ENCODE measurements at regions not wholly inside any gene's neighbourhood (a gene's known extent, or its start where the extent isn't known, plus 50 kb on each side); places are given as distances from the start of the nearest gene placed in this dataset.

- Mint-ChIP-seq H3K27me3 (peaks cover 2% of the 10 kb centered on the region), H3K9me3 (ENCODE audit: low read depth) (no peaks in the 10 kb centered on the region), H3K4me1 (peaks cover 10% of the 10 kb centered on the region), H3K36me3 (ENCODE audit: low read depth) (peaks cover 4% of the 10 kb centered on the region), H3K4me3 (no peak overlapping the region), H3K27ac (no peak overlapping the region)
- POLR2A ChIA-PET: no interaction called here
- CTCF ChIA-PET: interaction anchor here (1.1 kb wide), 1 partner anchor 10 kb away, joined by 4 read pairs; no protein-coding TSS in a partner anchor
- ATAC-seq (no peak), DNase-seq (no peak)
- intact Hi-C loops (cut with DNase I, micrococcal nuclease): no loop called here
Observed at GRCh38 chr6:151729829-151730495, 77.5 kb upstream of the ESR1 start.

GRCh38 chr6:151730496-151730870, 77.0 kb upstream of the ESR1 start:
- H3K4me3 Mint-ChIP-seq: no peak overlapping the region
- intact Hi-C loops (cut with DNase I, micrococcal nuclease): no loop called here
- CTCF ChIA-PET: no interaction called here

GRCh38 chr6:151731313-151731712, 76.2 kb upstream of the ESR1 start:
- ATAC-seq: no peak
- DNase-seq: no peak
- Mint-ChIP-seq H3K4me1 (peaks cover 4% of the 10 kb centered on the region), H3K4me3 (no peak overlapping the region), H3K36me3 (ENCODE audit: low read depth) (peaks cover 4% of the 10 kb centered on the region), H3K27me3 (no peaks in the 10 kb centered on the region), H3K9me3 (ENCODE audit: low read depth) (no peaks in the 10 kb centered on the region), H3K27ac (no peak overlapping the region)
- CTCF ChIA-PET: no interaction called here
- POLR2A ChIA-PET: no interaction called here
- intact Hi-C loops (cut with DNase I, micrococcal nuclease): no loop called here

More at GRCh38 chr6:151730496-151730870, 77.0 kb upstream of the ESR1 start:
- Mint-ChIP-seq H3K4me1 (peaks cover 8% of the 10 kb centered on the region), H3K9me3 (ENCODE audit: low read depth) (no peaks in the 10 kb centered on the region), H3K27me3 (peaks cover under 1% of the 10 kb centered on the region), H3K27ac (no peak overlapping the region), H3K36me3 (ENCODE audit: low read depth) (peaks cover 4% of the 10 kb centered on the region)
- ATAC-seq: no peak
- POLR2A ChIA-PET: no interaction called here
- DNase-seq: no peak

- intact Hi-C loops (cut with DNase I, micrococcal nuclease): no loop called here
- no peak for DNase-seq
- Mint-ChIP-seq H3K4me1 (peaks cover 4% of the 10 kb centered on the region), H3K36me3 (ENCODE audit: low read depth) (no peaks in the 10 kb centered on the region), H3K27ac (no peak overlapping the region), H3K27me3 (no peaks in the 10 kb centered on the region), H3K9me3 (ENCODE audit: low read depth) (no peaks in the 10 kb centered on the region), H3K4me3 (no peak overlapping the region)
- CTCF ChIA-PET: no interaction called here
- ATAC-seq: no peak
- POLR2A ChIA-PET: no interaction called here
Observed at GRCh38 chr6:151733680-151734320, 73.7 kb upstream of the ESR1 start.

DNA sequence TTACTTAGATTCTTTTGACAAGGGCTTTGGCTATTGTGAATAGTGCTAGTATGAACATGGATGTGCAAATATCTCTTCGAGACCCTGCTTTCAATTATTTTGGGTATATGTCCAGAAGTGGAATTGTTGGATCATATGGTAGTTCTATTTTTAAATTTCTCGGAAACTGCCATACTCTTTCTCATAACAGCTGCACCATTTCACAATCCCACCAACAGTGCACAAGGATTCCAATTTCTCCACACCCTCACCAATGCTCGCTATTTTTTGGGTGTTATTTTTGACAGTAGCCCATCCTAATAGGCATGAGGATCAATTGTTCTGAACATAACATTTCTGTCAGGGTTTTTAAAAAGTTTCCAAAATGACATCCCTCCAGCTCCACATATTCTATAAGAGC, 69.2 kb upstream of the ESR1 start:
- no peaks in the 10 kb centered on the region for H3K36me3 Mint-ChIP-seq (ENCODE audit: low read depth)
- H3K4me3 Mint-ChIP-seq: no peak overlapping the region
- H3K9me3 Mint-ChIP-seq (ENCODE audit: low read depth): no peaks in the 10 kb centered on the region
- H3K4me1 Mint-ChIP-seq: no peaks in the 10 kb centered on the region
- ChIA-PET CTCF (interaction anchor here (0.8 to 1.7 kb wide), 3 partner anchors 12 to 149 kb away, joined by 3 to 5 read pairs (median 3); no protein-coding TSS in a partner anchor), POLR2A (no interaction called here)
- DNase-seq (no peak), ATAC-seq (no peak)
- no peak overlapping the region for H3K27ac Mint-ChIP-seq
- H3K27me3 Mint-ChIP-seq: no peaks in the 10 kb centered on the region
- intact Hi-C loops (cut with DNase I, micrococcal nuclease): no loop called here

- Mint-ChIP-seq H3K36me3 (ENCODE audit: low read depth) (no peaks in the 10 kb centered on the region), H3K27ac (no peak overlapping the region), H3K27me3 (no peaks in the 10 kb centered on the region), H3K4me1 (no peaks in the 10 kb centered on the region), H3K4me3 (no peak overlapping the region), H3K9me3 (ENCODE audit: low read depth) (no peaks in the 10 kb centered on the region)
- ChIA-PET CTCF (interaction anchor here (0.7 to 1.7 kb wide), 5 partner anchors 9 to 150 kb away, joined by 3 to 5 read pairs (median 3); no protein-coding TSS in a partner anchor), POLR2A (no interaction called here)
- intact Hi-C loops (cut with DNase I, micrococcal nuclease): no loop called here
- DNase-seq: no peak
- no peak for ATAC-seq
Observed at GRCh38 chr6:151738960-151739359, 68.5 kb upstream of the ESR1 start.

GRCh38 chr6:151740820-151741219, 66.7 kb upstream of the ESR1 start:
- POLR2A ChIA-PET: no interaction called here
- H3K4me3 Mint-ChIP-seq: no peak overlapping the region
- peaks cover 1% of the 10 kb centered on the region for H3K9me3 Mint-ChIP-seq (ENCODE audit: low read depth)
- no peaks in the 10 kb centered on the region for H3K27me3 Mint-ChIP-seq
- no peak for ATAC-seq
- CTCF ChIA-PET: interaction anchor here (0.7 to 1.2 kb wide), 4 partner anchors 24 to 65 kb away, joined by 3 to 4 read pairs (median 3); no protein-coding TSS in a partner anchor
- DNase-seq: no peak
- no peak overlapping the region for H3K27ac Mint-ChIP-seq
- intact Hi-C loops (cut with DNase I, micrococcal nuclease): no loop called here
- H3K4me1 Mint-ChIP-seq: no peaks in the 10 kb centered on the region
- H3K36me3 Mint-ChIP-seq (ENCODE audit: low read depth): peaks cover 1% of the 10 kb centered on the region

DNA sequence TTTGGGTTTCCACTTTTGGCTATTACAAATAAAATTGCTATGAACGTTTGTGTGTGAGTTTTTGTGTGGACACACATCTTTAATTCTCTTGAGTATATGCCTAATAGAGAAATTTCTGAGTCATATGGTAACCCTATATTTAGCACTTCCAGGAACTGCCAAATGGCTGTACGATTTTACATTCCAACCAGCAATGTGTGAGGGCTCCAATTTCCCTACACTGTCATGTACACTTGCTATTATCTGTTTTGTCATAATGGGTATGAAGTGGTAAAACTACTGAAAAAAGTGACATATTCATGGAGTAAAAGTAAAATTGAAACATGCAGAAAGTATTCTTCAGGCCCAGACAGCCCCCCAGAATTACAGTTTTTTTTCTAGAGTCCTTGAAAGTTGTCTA, 59.6 kb upstream of the ESR1 start:
- ATAC-seq (no peak), DNase-seq (no peak)
- ChIA-PET POLR2A (no interaction called here), CTCF (interaction anchor here (0.7 to 0.8 kb wide), 2 partner anchors 33 to 57 kb away, joined by 3 to 4 read pairs; no protein-coding TSS in a partner anchor)
- peaks cover 4% of the 10 kb centered on the region for H3K36me3 Mint-ChIP-seq (ENCODE audit: low read depth)
- H3K9me3 Mint-ChIP-seq (ENCODE audit: low read depth): peaks cover 3% of the 10 kb centered on the region
- H3K4me3 Mint-ChIP-seq: no peak overlapping the region
- intact Hi-C loops (cut with DNase I, micrococcal nuclease): no loop called here
- no peaks in the 10 kb centered on the region for H3K27me3 Mint-ChIP-seq
- no peaks in the 10 kb centered on the region for H3K4me1 Mint-ChIP-seq
- no peak overlapping the region for H3K27ac Mint-ChIP-seq

DNA sequence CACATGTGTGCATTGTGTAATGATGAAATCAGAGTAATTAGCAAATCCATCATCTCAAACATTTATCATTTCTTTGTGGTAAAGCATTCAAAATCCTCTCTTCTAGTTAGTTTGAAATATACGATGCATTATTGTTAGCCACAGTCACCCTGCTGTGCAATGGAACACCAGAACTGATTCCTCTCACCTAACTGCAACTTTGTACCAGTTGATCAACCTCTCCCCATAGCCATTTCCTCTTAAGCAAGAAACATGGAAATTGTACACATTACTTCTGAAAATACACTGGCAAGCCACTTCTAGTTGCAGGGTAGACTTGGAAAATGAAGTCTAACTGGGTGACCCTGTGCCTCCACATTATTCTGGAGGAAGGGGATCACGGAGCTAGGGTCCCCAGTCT, 58.1 kb upstream of the ESR1 start:
- ChIA-PET POLR2A (interaction anchor here (0.8 kb wide), 1 partner anchor 1185 kb away, joined by 5 read pairs; no protein-coding TSS in a partner anchor), CTCF (interaction anchor here (0.8 to 1.2 kb wide), 3 partner anchors 11 to 39 kb away, joined by 4 to 5 read pairs (median 4); no protein-coding TSS in a partner anchor)
- Mint-ChIP-seq H3K9me3 (ENCODE audit: low read depth) (peaks cover 3% of the 10 kb centered on the region), H3K4me3 (no peak overlapping the region), H3K27ac (no peak overlapping the region), H3K4me1 (no peaks in the 10 kb centered on the region), H3K27me3 (no peaks in the 10 kb centered on the region), H3K36me3 (ENCODE audit: low read depth) (peaks cover 4% of the 10 kb centered on the region)
- ATAC-seq: no peak
- no peak for DNase-seq
- intact Hi-C loops (cut with DNase I, micrococcal nuclease): no loop called here

DNA sequence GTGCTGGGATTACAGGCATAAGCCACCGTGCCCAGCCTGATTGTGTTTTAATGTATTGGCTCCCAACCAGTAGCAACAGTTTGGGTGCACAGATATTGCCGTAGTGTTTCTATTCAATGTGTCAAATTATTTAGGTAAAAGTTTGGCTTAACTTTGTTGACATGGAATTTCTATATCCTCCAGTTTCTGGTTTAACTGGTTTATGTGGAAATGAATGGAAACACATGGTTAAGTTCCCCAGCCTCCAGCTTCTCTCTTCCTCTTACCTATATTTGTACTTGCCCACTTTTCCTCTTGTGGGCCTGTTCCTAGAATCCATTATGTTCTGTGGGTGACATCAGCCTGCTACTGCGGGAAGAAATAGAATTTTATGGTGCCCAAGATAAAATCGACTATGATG, 53.9 kb upstream of the ESR1 start:
- CTCF ChIA-PET: interaction anchor here (1.1 kb wide), 1 partner anchor 13 kb away, joined by 3 read pairs; no protein-coding TSS in a partner anchor
- H3K27ac Mint-ChIP-seq: no peak overlapping the region

GRCh38 chr6:151757506-151757955, 50.0 kb upstream of the ESR1 start:
- peak; percentile 90 for ATAC-seq
- CTCF ChIA-PET: interaction anchor here (1.0 to 1.6 kb wide), 3 partner anchors 18 to 71 kb away, joined by 3 to 5 read pairs (median 4); no protein-coding TSS in a partner anchor
- POLR2A ChIA-PET: interaction anchor here (1.0 to 1.2 kb wide), 3 partner anchors 53 to 67 kb away, joined by 3 to 8 read pairs (median 5); no protein-coding TSS in a partner anchor
- Mint-ChIP-seq H3K27me3 (peaks cover 2% of the 10 kb centered on the region), H3K4me1 (peaks cover 25% of the 10 kb centered on the region), H3K27ac (peak overlapping the region; percentile 82), H3K36me3 (ENCODE audit: low read depth) (peaks cover 4% of the 10 kb centered on the region), H3K9me3 (ENCODE audit: low read depth) (peaks cover 2% of the 10 kb centered on the region), H3K4me3 (no peak overlapping the region)
- peak; percentile 62 for DNase-seq
- intact Hi-C loops (cut with DNase I, micrococcal nuclease): loop anchor here (1.0 to 5.0 kb wide), 5 partner anchors 34 to 80 kb away; no protein-coding TSS in a partner anchor

More for the DNA sequence above, 53.9 kb upstream of the ESR1 start:
- intact Hi-C loops (cut with DNase I, micrococcal nuclease): no loop called here
- H3K4me3 Mint-ChIP-seq: no peak overlapping the region
- ATAC-seq (no peak), DNase-seq (no peak)
- H3K4me1 Mint-ChIP-seq: peaks cover 21% of the 10 kb centered on the region
- H3K36me3 Mint-ChIP-seq (ENCODE audit: low read depth): peaks cover 4% of the 10 kb centered on the region
- peaks cover 2% of the 10 kb centered on the region for H3K27me3 Mint-ChIP-seq
- peaks cover 2% of the 10 kb centered on the region for H3K9me3 Mint-ChIP-seq (ENCODE audit: low read depth)
- POLR2A ChIA-PET: no interaction called here

All from activated CD4-positive, alpha-beta T cell treated with anti-CD3 and anti-CD28 coated beads for 36 hours (primary cell).